Natural killer cell (primary cell): ENCODE measurements at regions not wholly inside any gene's neighbourhood (a gene's known extent, or its start where the extent isn't known, plus 50 kb on each side); places are given as distances from the start of the nearest gene placed in this dataset.

Experiments
- ATAC-seq, 3 donors: fragments of 150-1000 bp in 2 of 3; fragments of 200-7000 bp in 1 of 3; cut with Tn5 transposase; 1 replicate in 1 of 3; 2 replicates in 2 of 3; pipeline ENCODE4 v1.10.0; 2021; ENCODE audit warnings: mild to moderate bottlenecking in 2 of 3, moderate library complexity in 2 of 3
- DNase-seq, 2 donors: peaks; one replicate each; pipeline versions ENCODE4 v3.0.0 to v3.0.0-alpha.2; 2013 to 2021; ENCODE audit warnings: mixed read lengths in 1 of 2
- H3K27ac ChIP-seq: one replicate; pipeline ENCODE4 v1.5.1; 2013; ENCODE audit warnings: mild to moderate bottlenecking, low read length
- H3K27me3 ChIP-seq: one replicate; pipeline ENCODE4 v1.6.1; 2013; ENCODE audit warnings: low read length; ENCODE audit not compliant: control insufficient read depth, insufficient read depth
- H3K36me3 ChIP-seq: one replicate; pipeline ENCODE4 v1.6.1; 2013; ENCODE audit warnings: low read length; ENCODE audit not compliant: control insufficient read depth, insufficient read depth
- H3K4me1 ChIP-seq: one replicate; pipeline ENCODE4 v1.6.1; 2013; ENCODE audit warnings: low read length; ENCODE audit not compliant: control insufficient read depth, insufficient read depth
- H3K4me3 ChIP-seq: one replicate; pipeline ENCODE4 v1.5.1; 2013; ENCODE audit warnings: low read length
- H3K9me3 ChIP-seq: one replicate; pipeline ENCODE4 v1.6.1; 2013; ENCODE audit warnings: low read length; ENCODE audit not compliant: control insufficient read depth, insufficient read depth
- H3K27ac Mint-ChIP-seq, 2 donors: one replicate each; pipeline ENCODE4 v1.8.0; 2022; ENCODE audit warnings: mild to moderate bottlenecking in 2 of 2, mixed read lengths in 2 of 2, moderate library complexity in 1 of 2
- H3K27me3 Mint-ChIP-seq, 2 donors: one replicate each; pipeline ENCODE4 v1.8.0; 2022; ENCODE audit warnings: low read depth in 2 of 2, mixed read lengths in 2 of 2
- H3K36me3 Mint-ChIP-seq: one replicate; pipeline ENCODE4 v1.8.0; 2022; ENCODE audit warnings: mixed read lengths
- H3K4me1 Mint-ChIP-seq, 2 donors: one replicate each; pipeline ENCODE4 v1.8.0; 2022; ENCODE audit warnings: mixed read lengths in 2 of 2
- H3K4me3 Mint-ChIP-seq: one replicate; pipeline ENCODE4 v1.8.0; 2022; ENCODE audit warnings: mild to moderate bottlenecking, moderate library complexity, mixed read lengths
- H3K9me3 Mint-ChIP-seq, 2 donors: one replicate each; pipeline ENCODE4 v1.8.0; 2022; ENCODE audit warnings: mixed read lengths in 2 of 2
- WGBS: methylation state at CpG from one replicate; pipeline ENCODE4 v1.1.7; 2013; ENCODE audit warnings: missing lambda C conversion rate; ENCODE audit not compliant: insufficient coverage; 5-methylcytosine and 5-hydroxymethylcytosine counted together
- intact Hi-C: fragments of 100-400 bp; cut with micrococcal nuclease; formaldehyde crosslinking; loops from one replicate; pipeline ENCODE4 v1.14.2; 2022
- TF ChIP-seq, protein P1 (sequence below): fragments of 200-600 bp; IDR thresholded peaks from one replicate; pipeline ENCODE4 v1.8.0; 2022; ENCODE audit warnings: antibody characterized with exemption

GRCh38 chr3:20256144-20256543 is 70.1 kb upstream of the SGO1 start:
- Mint-ChIP-seq H3K4me1 (no peaks in the 10 kb centered on the region), H3K9me3 (peaks cover 0 to 6% of the 10 kb centered on the region in 2 donors), H3K27me3 (peaks cover 0 to 3% of the 10 kb centered on the region in 2 donors), H3K36me3 (peaks cover 8% of the 10 kb centered on the region), H3K4me3 (no peak overlapping the region), H3K27ac (no peak overlapping the region)
- intact Hi-C loops = no loop called here
- Histone ChIP-seq H3K27me3 (no peaks in the 10 kb centered on the region), H3K36me3 (no peaks in the 10 kb centered on the region), H3K4me3 (no peak overlapping the region), H3K27ac (no peak overlapping the region), H3K9me3 (no peaks in the 10 kb centered on the region), H3K4me1 (no peaks in the 10 kb centered on the region)
- WGBS = 100% methylated on average over 1 of the region's 3 CpGs
- TF ChIP-seq, protein P1, sequence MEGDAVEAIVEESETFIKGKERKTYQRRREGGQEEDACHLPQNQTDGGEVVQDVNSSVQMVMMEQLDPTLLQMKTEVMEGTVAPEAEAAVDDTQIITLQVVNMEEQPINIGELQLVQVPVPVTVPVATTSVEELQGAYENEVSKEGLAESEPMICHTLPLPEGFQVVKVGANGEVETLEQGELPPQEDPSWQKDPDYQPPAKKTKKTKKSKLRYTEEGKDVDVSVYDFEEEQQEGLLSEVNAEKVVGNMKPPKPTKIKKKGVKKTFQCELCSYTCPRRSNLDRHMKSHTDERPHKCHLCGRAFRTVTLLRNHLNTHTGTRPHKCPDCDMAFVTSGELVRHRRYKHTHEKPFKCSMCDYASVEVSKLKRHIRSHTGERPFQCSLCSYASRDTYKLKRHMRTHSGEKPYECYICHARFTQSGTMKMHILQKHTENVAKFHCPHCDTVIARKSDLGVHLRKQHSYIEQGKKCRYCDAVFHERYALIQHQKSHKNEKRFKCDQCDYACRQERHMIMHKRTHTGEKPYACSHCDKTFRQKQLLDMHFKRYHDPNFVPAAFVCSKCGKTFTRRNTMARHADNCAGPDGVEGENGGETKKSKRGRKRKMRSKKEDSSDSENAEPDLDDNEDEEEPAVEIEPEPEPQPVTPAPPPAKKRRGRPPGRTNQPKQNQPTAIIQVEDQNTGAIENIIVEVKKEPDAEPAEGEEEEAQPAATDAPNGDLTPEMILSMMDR = no peak
- no peak for ATAC-seq
- no peak for DNase-seq

GRCh38 chr3:20254268-20255117 is 68.5 kb upstream of the SGO1 start:
- no peak overlapping the region for H3K4me3 Mint-ChIP-seq
- Histone ChIP-seq H3K27me3 (no peaks in the 10 kb centered on the region), H3K4me1 (no peaks in the 10 kb centered on the region), H3K36me3 (no peaks in the 10 kb centered on the region), H3K27ac (no peak overlapping the region), H3K4me3 (no peak overlapping the region), H3K9me3 (no peaks in the 10 kb centered on the region)
- peaks cover 0 to 3% of the 10 kb centered on the region in 2 donors for H3K27me3 Mint-ChIP-seq
- no peaks in the 10 kb centered on the region for H3K4me1 Mint-ChIP-seq
- peaks cover 0 to 6% of the 10 kb centered on the region in 2 donors for H3K9me3 Mint-ChIP-seq
- ATAC-seq (no peak), DNase-seq (no peak)
- H3K27ac Mint-ChIP-seq = no peak overlapping the region
- peaks cover 8% of the 10 kb centered on the region for H3K36me3 Mint-ChIP-seq
- intact Hi-C loops = no loop called here
- 93% methylated on average over 18 of the region's 18 CpGs for whole genome bisulfite sequencing
- TF ChIP-seq, protein P1 = no peak

DNA sequence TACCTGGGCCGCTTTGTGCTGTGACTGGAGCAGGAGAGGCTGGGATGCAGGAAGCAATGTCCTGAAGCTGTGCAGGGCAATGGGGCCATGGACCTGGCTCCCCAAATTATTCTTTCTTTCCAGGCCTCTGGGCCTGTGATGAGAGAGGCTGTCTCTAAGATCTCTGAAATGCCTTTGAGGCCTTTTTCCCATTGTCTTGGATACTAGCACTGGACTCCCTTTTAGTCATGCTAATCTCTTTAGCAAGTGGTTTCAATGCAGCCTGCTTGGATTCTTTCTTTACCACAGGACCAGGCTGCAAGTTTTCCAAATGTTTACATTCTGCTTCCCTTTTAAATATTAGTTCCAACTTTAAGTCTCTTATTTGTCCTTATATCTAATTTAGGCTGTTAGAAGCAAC is 64.8 kb upstream of the SGO1 start:
- Mint-ChIP-seq H3K36me3 (peaks cover 8% of the 10 kb centered on the region), H3K27ac (no peak overlapping the region), H3K9me3 (peaks cover 0 to 6% of the 10 kb centered on the region in 2 donors), H3K4me1 (no peaks in the 10 kb centered on the region), H3K27me3 (no peaks in the 10 kb centered on the region), H3K4me3 (no peak overlapping the region)
- no peak overlapping the region for H3K4me3 ChIP-seq
- 95% methylated on average over 1 of the region's 1 CpG for WGBS
- TF ChIP-seq, protein P1 = no peak
- no peaks in the 10 kb centered on the region for H3K27me3 ChIP-seq
- H3K36me3 ChIP-seq = no peaks in the 10 kb centered on the region
- DNase-seq = no peak
- intact Hi-C loops = no loop called here
- no peak overlapping the region for H3K27ac ChIP-seq
- H3K9me3 ChIP-seq = no peaks in the 10 kb centered on the region
- ATAC-seq = no peak
- H3K4me1 ChIP-seq = no peaks in the 10 kb centered on the region

DNA sequence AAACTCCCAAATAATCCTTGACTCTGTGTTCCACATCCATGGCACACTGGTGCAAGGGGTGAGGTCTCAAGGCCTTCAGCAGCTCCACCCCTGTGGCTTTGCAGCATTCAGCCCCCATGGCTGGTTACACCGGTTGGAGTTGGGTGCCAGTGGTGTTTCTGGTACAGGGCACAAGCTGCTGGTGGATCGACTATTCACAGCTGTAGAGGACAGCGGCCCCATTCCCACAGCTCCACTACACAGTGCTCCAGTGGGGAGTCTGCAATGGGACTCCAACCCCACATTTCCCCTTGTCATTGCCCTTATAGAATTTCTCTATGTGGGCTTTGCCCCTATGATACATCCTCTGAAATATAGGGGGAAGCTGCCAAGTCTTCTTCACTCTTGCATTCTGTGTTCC is 64.3 kb upstream of the SGO1 start:
- no peaks in the 10 kb centered on the region for H3K4me1 ChIP-seq
- no peak overlapping the region for H3K27ac ChIP-seq
- H3K27ac Mint-ChIP-seq = no peak overlapping the region
- no peaks in the 10 kb centered on the region for H3K4me1 Mint-ChIP-seq
- H3K27me3 Mint-ChIP-seq = no peaks in the 10 kb centered on the region
- H3K36me3 Mint-ChIP-seq = peaks cover 4% of the 10 kb centered on the region
- WGBS = 94% methylated on average over 3 of the region's 3 CpGs
- no peaks in the 10 kb centered on the region for H3K36me3 ChIP-seq
- TF ChIP-seq, protein P1 = no peak
- ATAC-seq (no peak), DNase-seq (no peak)
- intact Hi-C loops = no loop called here
- no peak overlapping the region for H3K4me3 Mint-ChIP-seq
- no peaks in the 10 kb centered on the region for H3K9me3 ChIP-seq
- no peak overlapping the region for H3K4me3 ChIP-seq
- H3K9me3 Mint-ChIP-seq = peaks cover 0 to 5% of the 10 kb centered on the region in 2 donors
- no peaks in the 10 kb centered on the region for H3K27me3 ChIP-seq
